Epithelial cell of esophagus (primary cell): ENCODE measurements at regions not wholly inside any gene's neighbourhood (a gene's known extent, or its start where the extent isn't known, plus 50 kb on each side); places are given as distances from the start of the nearest gene placed in this dataset.

Source experiments
- DNase-seq: peaks from one replicate; pipeline ENCODE4 v3.0.0; 2010; ENCODE audit warnings: low read depth
- H3K4me3 ChIP-seq: 2 replicates; pipeline ENCODE4 v1.5.1; 2011; ENCODE audit warnings: mild to moderate bottlenecking, low read length, control low read depth
- TF ChIP-seq, protein P1 (sequence below): IDR thresholded peaks from 2 replicates; pipeline ENCODE4 v1.5.1; 2011; ENCODE audit warnings: low read depth, mild to moderate bottlenecking, low read length, control low read depth, inconsistent platforms; ENCODE audit not compliant: insufficient read depth; ENCODE audit errors: missing control alignments

DNA sequence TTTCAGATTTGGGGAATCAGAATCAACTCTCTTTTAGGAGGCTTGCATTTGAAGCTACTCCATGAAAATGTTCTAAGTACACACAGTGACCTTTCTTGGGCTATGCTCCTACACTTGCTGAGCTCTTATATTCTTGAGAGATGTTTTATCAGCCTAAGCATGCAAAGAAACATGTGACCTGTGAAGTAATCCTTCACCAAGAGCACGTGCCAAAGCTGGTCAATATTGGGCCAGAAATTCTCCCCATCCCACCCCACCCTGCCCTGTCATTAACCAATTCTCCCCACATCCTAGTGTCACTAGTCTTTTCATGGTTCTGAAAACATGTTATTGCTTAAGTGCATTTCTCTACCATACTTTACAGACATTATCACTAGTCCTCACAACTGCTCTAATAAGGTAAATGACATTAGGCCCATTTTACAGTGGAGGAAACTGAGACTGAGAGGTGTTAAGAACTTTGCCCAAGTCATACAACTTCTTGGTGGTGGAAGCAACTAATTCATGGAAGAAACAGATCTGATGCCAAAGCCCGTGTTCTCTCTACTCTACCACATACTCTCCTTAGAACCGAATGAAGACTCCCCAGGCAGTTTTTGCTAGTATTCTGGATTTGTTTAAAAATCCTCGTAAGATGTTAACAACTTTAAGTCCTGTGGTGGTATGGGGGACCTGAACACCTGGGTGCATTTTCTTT, 200.6 kb downstream of the PTEN start:
- DNase-seq = no peak
- H3K4me3 ChIP-seq = no peak overlapping the region
- TF ChIP-seq, protein P1, sequence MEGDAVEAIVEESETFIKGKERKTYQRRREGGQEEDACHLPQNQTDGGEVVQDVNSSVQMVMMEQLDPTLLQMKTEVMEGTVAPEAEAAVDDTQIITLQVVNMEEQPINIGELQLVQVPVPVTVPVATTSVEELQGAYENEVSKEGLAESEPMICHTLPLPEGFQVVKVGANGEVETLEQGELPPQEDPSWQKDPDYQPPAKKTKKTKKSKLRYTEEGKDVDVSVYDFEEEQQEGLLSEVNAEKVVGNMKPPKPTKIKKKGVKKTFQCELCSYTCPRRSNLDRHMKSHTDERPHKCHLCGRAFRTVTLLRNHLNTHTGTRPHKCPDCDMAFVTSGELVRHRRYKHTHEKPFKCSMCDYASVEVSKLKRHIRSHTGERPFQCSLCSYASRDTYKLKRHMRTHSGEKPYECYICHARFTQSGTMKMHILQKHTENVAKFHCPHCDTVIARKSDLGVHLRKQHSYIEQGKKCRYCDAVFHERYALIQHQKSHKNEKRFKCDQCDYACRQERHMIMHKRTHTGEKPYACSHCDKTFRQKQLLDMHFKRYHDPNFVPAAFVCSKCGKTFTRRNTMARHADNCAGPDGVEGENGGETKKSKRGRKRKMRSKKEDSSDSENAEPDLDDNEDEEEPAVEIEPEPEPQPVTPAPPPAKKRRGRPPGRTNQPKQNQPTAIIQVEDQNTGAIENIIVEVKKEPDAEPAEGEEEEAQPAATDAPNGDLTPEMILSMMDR = no peak

DNA sequence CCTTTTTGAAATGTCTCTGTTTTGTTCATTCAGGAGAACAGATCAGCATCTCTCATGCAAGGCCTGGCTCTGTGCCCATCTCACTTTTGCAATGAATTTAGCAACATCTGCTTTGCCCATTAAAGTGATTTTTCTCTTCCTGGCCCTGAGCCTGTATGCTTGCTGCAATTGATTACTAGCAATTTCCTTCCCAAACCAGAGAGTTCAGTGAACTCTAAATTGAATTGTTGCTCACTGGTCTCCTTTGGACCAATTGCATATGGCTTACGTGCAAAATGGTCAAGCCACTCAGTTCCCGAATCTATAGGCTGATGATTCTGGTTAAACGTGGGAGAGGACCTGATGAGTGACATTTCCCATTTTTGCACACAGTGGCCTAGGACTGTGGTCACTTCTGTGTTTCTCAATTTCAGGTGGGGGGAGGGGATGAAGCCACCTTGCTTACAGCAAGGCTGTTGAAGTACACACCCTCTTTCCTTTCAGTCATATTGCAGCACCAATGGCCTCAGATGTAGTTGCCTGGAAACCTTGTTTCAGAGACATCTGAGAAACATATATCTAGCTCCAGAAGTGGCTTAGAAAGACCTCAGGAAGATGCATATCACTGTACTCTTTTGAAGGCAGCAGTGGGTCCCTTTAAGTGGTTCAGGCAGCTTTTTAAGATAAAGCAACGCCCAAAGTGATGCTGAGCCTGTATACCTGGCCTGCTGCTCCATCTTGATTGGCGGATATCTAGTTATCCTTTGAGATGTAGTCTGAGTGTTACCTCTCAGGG, 201.4 kb downstream of the PTEN start:
- DNase-seq = peak; percentile 18
- TF ChIP-seq, protein P1 = no peak
- no peak overlapping the region for H3K4me3 ChIP-seq

DNA sequence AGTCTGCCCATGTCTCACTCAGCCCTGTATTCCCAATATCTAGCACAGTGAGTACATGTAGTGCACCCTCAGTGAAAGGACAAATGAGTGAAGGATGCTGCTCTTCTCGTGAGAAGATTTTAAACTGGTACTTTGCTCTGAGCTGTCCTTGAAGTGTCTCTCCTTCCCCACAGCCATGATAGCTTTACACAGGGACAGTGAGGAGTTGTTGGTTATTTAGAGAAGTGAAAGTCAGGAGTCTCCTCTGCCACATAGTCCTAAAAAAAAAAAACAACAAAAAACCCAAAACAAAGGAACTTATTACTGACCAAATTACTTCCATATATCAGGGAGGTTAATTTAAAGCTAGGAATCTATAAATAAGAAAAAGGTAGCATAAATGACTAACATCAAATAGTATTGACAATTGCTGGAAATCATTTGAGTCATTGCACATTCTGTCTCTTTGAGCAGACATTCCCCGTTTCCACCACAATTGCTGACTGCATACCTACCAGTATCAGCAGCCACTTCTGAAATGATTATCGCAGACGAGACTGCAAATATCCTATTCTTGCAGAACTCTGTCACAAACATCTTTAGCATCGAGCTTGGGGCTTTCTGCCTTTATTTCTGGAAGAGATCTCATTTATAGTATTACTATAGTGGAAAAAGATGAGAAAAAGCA, 202.1 kb downstream of the PTEN start:
- TF ChIP-seq, protein P1 = no peak
- DNase-seq = no peak
- H3K4me3 ChIP-seq = no peak overlapping the region

DNA sequence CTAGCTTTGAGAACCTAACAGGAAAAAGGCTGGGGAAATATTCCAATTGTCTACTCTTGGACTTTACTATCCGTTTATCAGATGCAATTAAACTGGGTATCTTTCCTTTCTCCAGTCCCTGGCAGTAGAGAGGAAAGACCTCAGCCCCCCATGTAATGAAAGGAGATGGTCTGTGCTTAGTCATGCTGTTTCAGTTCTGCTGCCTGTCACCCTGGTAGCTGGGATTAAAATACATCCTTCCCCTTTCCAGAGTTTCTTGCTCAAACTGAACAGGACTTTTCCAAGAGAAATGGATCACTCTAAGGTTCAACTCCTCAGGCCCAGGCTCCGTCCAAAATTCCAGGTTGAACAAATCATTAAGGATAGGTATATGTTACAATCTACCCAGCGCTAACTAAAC, 202.9 kb downstream of the PTEN start:
- H3K4me3 ChIP-seq = no peak overlapping the region
- DNase-seq = no peak
- TF ChIP-seq, protein P1 = no peak

DNA sequence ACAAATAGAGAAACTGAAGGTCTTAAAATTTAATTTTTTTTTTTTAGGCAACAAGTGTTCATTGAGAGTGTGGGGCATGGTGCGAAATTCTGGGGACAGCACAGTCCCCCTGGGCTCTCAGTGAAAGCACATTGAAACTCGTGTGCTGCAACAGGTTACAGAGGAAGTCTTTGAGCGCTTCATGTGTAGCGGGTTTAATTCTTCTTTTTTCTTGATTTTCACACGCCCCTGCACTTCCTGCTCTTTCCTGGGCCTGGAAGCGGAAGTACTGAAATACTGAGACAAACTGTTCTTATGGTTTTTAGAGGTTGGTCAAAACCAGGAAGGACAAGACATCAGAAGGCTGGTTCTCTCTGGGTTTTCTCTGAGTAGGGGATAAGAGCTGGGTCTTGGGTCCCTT, 203.5 kb downstream of the PTEN start:
- H3K4me3 ChIP-seq = no peak overlapping the region
- DNase-seq = no peak
- TF ChIP-seq, protein P1 = no peak

DNA sequence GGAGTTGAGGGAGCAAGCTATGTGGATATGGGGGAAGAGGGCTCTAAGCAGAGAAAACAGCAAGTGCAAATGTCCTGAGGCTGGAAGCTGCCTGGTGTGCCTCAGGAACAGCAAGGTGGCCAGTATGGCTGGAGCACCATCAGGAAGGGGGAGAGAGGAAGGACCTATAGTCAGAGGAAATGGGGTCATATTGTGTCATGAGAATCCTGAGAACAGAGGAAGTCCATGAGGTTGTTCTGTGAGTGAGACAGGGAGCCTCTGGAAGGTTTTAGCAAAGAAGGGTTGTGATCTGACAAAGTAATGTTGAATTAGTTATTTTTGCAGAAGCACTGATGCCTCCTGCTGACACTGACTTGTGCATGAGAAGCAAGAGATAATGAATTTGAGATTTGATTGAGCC, 204.3 kb downstream of the PTEN start:
- TF ChIP-seq, protein P1 = no peak
- H3K4me3 ChIP-seq = no peak overlapping the region
- no peak for DNase-seq
